ENCODE measurements at regions not wholly inside any gene's neighbourhood (a gene's known extent, or its start where the extent isn't known, plus 50 kb on each side); places are given as distances from the start of the nearest gene placed in this dataset.

DNA sequence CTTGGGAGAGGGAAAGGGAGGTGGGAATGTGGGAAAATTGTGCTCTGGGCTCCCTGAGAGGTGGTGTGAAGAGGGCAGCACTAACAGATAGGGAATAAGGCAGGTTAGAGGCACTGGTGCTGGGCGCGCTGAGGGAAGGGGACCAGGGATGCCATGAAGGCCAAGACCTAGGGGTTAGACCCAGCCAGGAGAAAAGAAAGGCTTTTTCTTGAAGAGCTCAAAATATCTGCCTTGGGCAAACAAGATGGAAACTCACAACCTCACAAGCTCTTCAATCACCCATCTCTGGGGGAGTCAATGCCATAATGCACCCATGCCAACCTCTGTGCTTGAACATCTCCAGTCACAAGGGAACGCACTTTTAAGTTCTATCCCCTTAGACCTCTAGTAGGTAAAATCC, 363.6 kb upstream of the CHD6 start:
- Mint-ChIP-seq H3K4me3 (ENCODE audit: unreplicated experiment) (no peak overlapping the region), H3K36me3 (ENCODE audit: low read depth, unreplicated experiment) (no peaks in the 10 kb centered on the region)
- FAIRE-seq, result no peak

DNA sequence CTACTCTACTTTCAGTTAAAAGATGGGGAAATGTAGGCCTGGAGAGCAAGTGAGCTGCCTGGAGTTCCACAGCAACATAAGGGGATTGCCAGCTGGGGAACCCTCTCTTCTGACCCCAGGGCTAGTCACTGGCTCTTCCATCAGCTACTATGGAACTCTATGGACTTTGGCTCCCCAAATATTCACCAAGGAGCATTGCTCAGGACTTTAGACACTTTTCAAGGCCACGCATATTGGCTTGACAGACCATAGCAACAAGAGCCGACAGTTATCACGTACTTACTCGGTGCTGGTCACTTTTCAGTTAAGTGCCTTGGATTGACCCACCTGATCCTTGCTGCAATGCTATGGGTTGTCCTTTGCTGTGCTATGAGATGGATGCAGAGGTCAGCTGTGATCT, 360.7 kb upstream of the CHD6 start:
- Mint-ChIP-seq H3K27ac (ENCODE audit: unreplicated experiment) (no peak overlapping the region), H3K4me3 (ENCODE audit: unreplicated experiment) (no peak overlapping the region), H3K9me3 (ENCODE audit: unreplicated experiment) (peaks cover 15% of the 10 kb centered on the region), H3K36me3 (ENCODE audit: low read depth, unreplicated experiment) (no peaks in the 10 kb centered on the region), H3K27me3 (ENCODE audit: low read depth, unreplicated experiment) (no peaks in the 10 kb centered on the region), H3K4me1 (ENCODE audit: low read depth, unreplicated experiment) (no peaks in the 10 kb centered on the region)
- Histone ChIP-seq H3K4me3 (ENCODE audit: insufficient read depth, low read depth, low read length) (no peak overlapping the region), H2AFZ (ENCODE audit: low read depth, low read length) (no peak overlapping the region), H3K4me1 (ENCODE audit: insufficient read depth, low read length) (no peaks in the 10 kb centered on the region), H3K9me3 (ENCODE audit: insufficient read depth, low read depth, low read length) (no peaks in the 10 kb centered on the region), H3K9ac (ENCODE audit: low read length) (no peak overlapping the region), H3K79me2 (ENCODE audit: insufficient read depth, low read length) (no peaks in the 10 kb centered on the region), H4K20me1 (ENCODE audit: insufficient read depth, low read length) (no peaks in the 10 kb centered on the region), H3K27me3 (ENCODE audit: insufficient read depth, low read length) (no peaks in the 10 kb centered on the region), H3K4me2 (ENCODE audit: low read length) (no peak overlapping the region), H3K36me3 (ENCODE audit: insufficient read depth, low read length) (no peaks in the 10 kb centered on the region), H3K27ac (ENCODE audit: low read depth, low read length) (no peak overlapping the region)
- DNase-seq (ENCODE audit: low read depth), result no peak
- FAIRE-seq, result no peak
- no peak for TF ChIP-seq EZH2 (IDR thresholded peaks at IDR 0.05; ENCODE audit: insufficient read depth, low read length)
- TF ChIP-seq, protein P1, sequence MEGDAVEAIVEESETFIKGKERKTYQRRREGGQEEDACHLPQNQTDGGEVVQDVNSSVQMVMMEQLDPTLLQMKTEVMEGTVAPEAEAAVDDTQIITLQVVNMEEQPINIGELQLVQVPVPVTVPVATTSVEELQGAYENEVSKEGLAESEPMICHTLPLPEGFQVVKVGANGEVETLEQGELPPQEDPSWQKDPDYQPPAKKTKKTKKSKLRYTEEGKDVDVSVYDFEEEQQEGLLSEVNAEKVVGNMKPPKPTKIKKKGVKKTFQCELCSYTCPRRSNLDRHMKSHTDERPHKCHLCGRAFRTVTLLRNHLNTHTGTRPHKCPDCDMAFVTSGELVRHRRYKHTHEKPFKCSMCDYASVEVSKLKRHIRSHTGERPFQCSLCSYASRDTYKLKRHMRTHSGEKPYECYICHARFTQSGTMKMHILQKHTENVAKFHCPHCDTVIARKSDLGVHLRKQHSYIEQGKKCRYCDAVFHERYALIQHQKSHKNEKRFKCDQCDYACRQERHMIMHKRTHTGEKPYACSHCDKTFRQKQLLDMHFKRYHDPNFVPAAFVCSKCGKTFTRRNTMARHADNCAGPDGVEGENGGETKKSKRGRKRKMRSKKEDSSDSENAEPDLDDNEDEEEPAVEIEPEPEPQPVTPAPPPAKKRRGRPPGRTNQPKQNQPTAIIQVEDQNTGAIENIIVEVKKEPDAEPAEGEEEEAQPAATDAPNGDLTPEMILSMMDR (IDR thresholded peaks at IDR 0.05; ENCODE audit: insufficient read depth, low read depth, low read length), result no peak

More for the DNA sequence above, 363.6 kb upstream of the CHD6 start:
- Histone ChIP-seq H3K4me3 (ENCODE audit: insufficient read depth, low read depth, low read length) (no peak overlapping the region), H2AFZ (ENCODE audit: low read depth, low read length) (no peak overlapping the region), H3K9me3 (ENCODE audit: insufficient read depth, low read depth, low read length) (no peaks in the 10 kb centered on the region), H3K36me3 (ENCODE audit: insufficient read depth, low read length) (no peaks in the 10 kb centered on the region), H3K27ac (ENCODE audit: low read depth, low read length) (no peak overlapping the region), H3K4me1 (ENCODE audit: insufficient read depth, low read length) (no peaks in the 10 kb centered on the region), H3K9ac (ENCODE audit: low read length) (no peak overlapping the region), H3K79me2 (ENCODE audit: insufficient read depth, low read length) (no peaks in the 10 kb centered on the region), H3K4me2 (ENCODE audit: low read length) (no peak overlapping the region), H4K20me1 (ENCODE audit: insufficient read depth, low read length) (no peaks in the 10 kb centered on the region), H3K27me3 (ENCODE audit: insufficient read depth, low read length) (no peaks in the 10 kb centered on the region)
- no peaks in the 10 kb centered on the region for H3K27me3 Mint-ChIP-seq (ENCODE audit: low read depth, unreplicated experiment)
- H3K4me1 Mint-ChIP-seq (ENCODE audit: low read depth, unreplicated experiment), result no peaks in the 10 kb centered on the region
- TF ChIP-seq, protein P1 (IDR thresholded peaks at IDR 0.05; ENCODE audit: insufficient read depth, low read depth, low read length), result no peak
- TF ChIP-seq EZH2 (IDR thresholded peaks at IDR 0.05; ENCODE audit: insufficient read depth, low read length), result no peak
- peaks cover 8% of the 10 kb centered on the region for H3K9me3 Mint-ChIP-seq (ENCODE audit: unreplicated experiment)
- H3K27ac Mint-ChIP-seq (ENCODE audit: unreplicated experiment), result no peak overlapping the region
- no peak for DNase-seq (ENCODE audit: low read depth)

DNA sequence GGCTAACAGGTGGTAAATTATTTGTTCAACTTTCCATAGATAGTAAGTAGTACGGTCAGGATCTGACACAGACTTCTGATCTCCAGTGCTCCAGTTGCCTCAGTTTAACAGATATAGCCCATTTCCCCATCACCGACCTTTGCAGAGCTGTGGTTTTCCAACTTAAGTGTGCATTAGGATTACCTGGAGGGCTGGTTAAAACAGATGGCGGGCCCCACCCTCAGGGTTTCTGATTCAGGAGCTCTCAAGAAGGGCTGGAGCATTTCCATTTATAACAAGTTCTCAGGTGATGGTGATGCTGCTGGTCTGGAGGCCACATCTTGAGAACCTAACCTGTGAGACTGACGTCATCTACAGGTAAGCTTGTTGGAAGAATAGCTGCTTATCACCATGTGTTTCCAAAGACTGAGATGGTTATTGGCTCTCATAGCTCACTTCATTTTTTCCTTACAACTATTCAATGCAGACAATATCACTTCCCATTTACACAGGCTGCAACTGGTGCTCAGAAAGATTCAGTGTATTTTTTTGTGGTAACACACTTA, 360.1 kb upstream of the CHD6 start:
- H3K4me2 ChIP-seq (ENCODE audit: low read length), result no peak overlapping the region
- H3K9ac ChIP-seq (ENCODE audit: low read length), result no peak overlapping the region
- no peak overlapping the region for H2AFZ ChIP-seq (ENCODE audit: low read depth, low read length)
- H3K4me1 Mint-ChIP-seq (ENCODE audit: low read depth, unreplicated experiment), result no peaks in the 10 kb centered on the region
- no peaks in the 10 kb centered on the region for H3K27me3 Mint-ChIP-seq (ENCODE audit: low read depth, unreplicated experiment)
- no peak overlapping the region for H3K4me3 ChIP-seq (ENCODE audit: insufficient read depth, low read depth, low read length)
- DNase-seq (ENCODE audit: low read depth) (no peak), FAIRE-seq (no peak)
- H3K27me3 ChIP-seq (ENCODE audit: insufficient read depth, low read length), result no peaks in the 10 kb centered on the region
- no peaks in the 10 kb centered on the region for H3K36me3 ChIP-seq (ENCODE audit: insufficient read depth, low read length)
- no peak overlapping the region for H3K27ac ChIP-seq (ENCODE audit: low read depth, low read length)
- H3K9me3 Mint-ChIP-seq (ENCODE audit: unreplicated experiment), result peaks cover 15% of the 10 kb centered on the region
- H3K36me3 Mint-ChIP-seq (ENCODE audit: low read depth, unreplicated experiment), result no peaks in the 10 kb centered on the region
- no peaks in the 10 kb centered on the region for H4K20me1 ChIP-seq (ENCODE audit: insufficient read depth, low read length)
- H3K9me3 ChIP-seq (ENCODE audit: insufficient read depth, low read depth, low read length), result no peaks in the 10 kb centered on the region
- no peaks in the 10 kb centered on the region for H3K4me1 ChIP-seq (ENCODE audit: insufficient read depth, low read length)
- TF ChIP-seq, protein P1 (IDR thresholded peaks at IDR 0.05; ENCODE audit: insufficient read depth, low read depth, low read length), result no peak
- TF ChIP-seq EZH2 (IDR thresholded peaks at IDR 0.05; ENCODE audit: insufficient read depth, low read length), result no peak
- no peak overlapping the region for H3K27ac Mint-ChIP-seq (ENCODE audit: unreplicated experiment)
- no peaks in the 10 kb centered on the region for H3K79me2 ChIP-seq (ENCODE audit: insufficient read depth, low read length)
- H3K4me3 Mint-ChIP-seq (ENCODE audit: unreplicated experiment), result no peak overlapping the region
